ENCODE measurements at regions not wholly inside any gene's neighbourhood (a gene's known extent, or its start where the extent isn't known, plus 50 kb on each side); places are given as distances from the start of the nearest gene placed in this dataset.

GRCh38 chr9:107218829-107219485 is 64.1 kb upstream of the RAD23B start:
- no peak for TF ChIP-seq CTCF (IDR thresholded peaks at IDR 0.05; ENCODE audit: low read depth, low read length)
- Histone ChIP-seq H3K4me3 (ENCODE audit: low read depth, low read length) (no peak overlapping the region), H3K36me3 (no peaks in the 10 kb centered on the region), H3K9me3 (ENCODE audit: severe bottlenecking) (no peaks in the 10 kb centered on the region), H3K27me3 (ENCODE audit: insufficient read depth, low read depth, severe bottlenecking) (no peaks in the 10 kb centered on the region), H3K27ac (no peak overlapping the region)
- DNase-seq: no peak

- no peaks in the 10 kb centered on the region for H3K9me3 ChIP-seq (ENCODE audit: severe bottlenecking)
- no peak for DNase-seq
- no peak for TF ChIP-seq CTCF (IDR thresholded peaks at IDR 0.05; ENCODE audit: low read depth, low read length)
- no peaks in the 10 kb centered on the region for H3K36me3 ChIP-seq
- no peaks in the 10 kb centered on the region for H3K27me3 ChIP-seq (ENCODE audit: insufficient read depth, low read depth, severe bottlenecking)
- no peak overlapping the region for H3K4me3 ChIP-seq (ENCODE audit: low read depth, low read length)
- H3K27ac ChIP-seq: no peak overlapping the region
Measured at GRCh38 chr9:107219486-107220077, 63.5 kb upstream of the RAD23B start.

- Histone ChIP-seq H3K9me3 (ENCODE audit: severe bottlenecking) (no peaks in the 10 kb centered on the region), H3K4me3 (ENCODE audit: low read depth, low read length) (no peak overlapping the region), H3K36me3 (no peaks in the 10 kb centered on the region), H3K27me3 (ENCODE audit: insufficient read depth, low read depth, severe bottlenecking) (no peaks in the 10 kb centered on the region), H3K27ac (no peak overlapping the region)
- TF ChIP-seq CTCF (IDR thresholded peaks at IDR 0.05; ENCODE audit: low read depth, low read length): no peak
- no peak for DNase-seq
Measured at GRCh38 chr9:107221321-107221720, 61.8 kb upstream of the RAD23B start.

- Histone ChIP-seq H3K36me3 (no peaks in the 10 kb centered on the region), H3K27ac (no peak overlapping the region), H3K4me3 (ENCODE audit: low read depth, low read length) (no peak overlapping the region), H3K27me3 (ENCODE audit: insufficient read depth, low read depth, severe bottlenecking) (no peaks in the 10 kb centered on the region), H3K9me3 (ENCODE audit: severe bottlenecking) (no peaks in the 10 kb centered on the region)
- no peak for DNase-seq
- no peak for TF ChIP-seq CTCF (IDR thresholded peaks at IDR 0.05; ENCODE audit: low read depth, low read length)
Measured at GRCh38 chr9:107222020-107222522, 61.0 kb upstream of the RAD23B start.

- H3K36me3 ChIP-seq: no peaks in the 10 kb centered on the region
- no peak for TF ChIP-seq CTCF (IDR thresholded peaks at IDR 0.05; ENCODE audit: low read depth, low read length)
- no peaks in the 10 kb centered on the region for H3K9me3 ChIP-seq (ENCODE audit: severe bottlenecking)
- no peak for DNase-seq
- H3K27ac ChIP-seq: no peak overlapping the region
- no peaks in the 10 kb centered on the region for H3K27me3 ChIP-seq (ENCODE audit: insufficient read depth, low read depth, severe bottlenecking)
- H3K4me3 ChIP-seq (ENCODE audit: low read depth, low read length): no peak overlapping the region
Measured at GRCh38 chr9:107223381-107223780, 59.7 kb upstream of the RAD23B start.

Data from WERI-Rb-1 (cell line).